Ascending aorta (tissue), 2 donors: ENCODE measurements at regions not wholly inside any gene's neighbourhood (a gene's known extent, or its start where the extent isn't known, plus 50 kb on each side); places are given as distances from the start of the nearest gene placed in this dataset.

Source experiments
- DNase-seq, 2 donors: peaks; one replicate each; pipeline ENCODE4 v3.0.0-alpha.2; 2019; ENCODE audit warnings: low spot score in 2 of 2
- H3K27ac ChIP-seq, 2 donors: fragments of 200-600 bp; sonication (generic); one replicate each; pipeline ENCODE4 v1.5.1; 2016 to 2017; ENCODE audit warnings: mild to moderate bottlenecking in 1 of 2
- H3K27me3 ChIP-seq: fragments of 200-600 bp; sonication (generic); one replicate; pipeline ENCODE4 v1.5.1; 2017
- H3K36me3 ChIP-seq, 2 donors: fragments of 200-600 bp; sonication (generic); one replicate each; pipeline ENCODE4 v1.5.1; 2016
- H3K4me1 ChIP-seq, 2 donors: fragments of 200-600 bp; sonication (generic); one replicate each; pipeline ENCODE4 v1.5.1; 2016 to 2017; ENCODE audit warnings: mild to moderate bottlenecking in 1 of 2
- H3K4me3 ChIP-seq, 2 donors: fragments of 200-600 bp; sonication (generic); one replicate each; pipeline ENCODE4 v1.5.1; 2016 to 2017; ENCODE audit warnings: mild to moderate bottlenecking in 1 of 2
- H3K9me3 ChIP-seq, 2 donors: fragments of 200-600 bp; sonication (generic); one replicate each; pipeline ENCODE4 v1.5.1; 2016
- intact Hi-C: fragments of 100-400 bp; cut with DNase I; formaldehyde crosslinking; loops from one replicate; pipeline ENCODE4 v1.15.1; 2023
- TF ChIP-seq, protein P1 (sequence below), 3 experiments: fragments of 200-600 bp in 2 of 3; fragments of 450-650 bp in 1 of 3; sonication (generic) in 2 of 3; IDR thresholded peaks; one replicate each; pipeline ENCODE4 v1.5.1; 2016 to 2019; ENCODE audit warnings: antibody characterized with exemption in 3 of 3, mild to moderate bottlenecking in 1 of 3, moderate library complexity in 1 of 3

DNA sequence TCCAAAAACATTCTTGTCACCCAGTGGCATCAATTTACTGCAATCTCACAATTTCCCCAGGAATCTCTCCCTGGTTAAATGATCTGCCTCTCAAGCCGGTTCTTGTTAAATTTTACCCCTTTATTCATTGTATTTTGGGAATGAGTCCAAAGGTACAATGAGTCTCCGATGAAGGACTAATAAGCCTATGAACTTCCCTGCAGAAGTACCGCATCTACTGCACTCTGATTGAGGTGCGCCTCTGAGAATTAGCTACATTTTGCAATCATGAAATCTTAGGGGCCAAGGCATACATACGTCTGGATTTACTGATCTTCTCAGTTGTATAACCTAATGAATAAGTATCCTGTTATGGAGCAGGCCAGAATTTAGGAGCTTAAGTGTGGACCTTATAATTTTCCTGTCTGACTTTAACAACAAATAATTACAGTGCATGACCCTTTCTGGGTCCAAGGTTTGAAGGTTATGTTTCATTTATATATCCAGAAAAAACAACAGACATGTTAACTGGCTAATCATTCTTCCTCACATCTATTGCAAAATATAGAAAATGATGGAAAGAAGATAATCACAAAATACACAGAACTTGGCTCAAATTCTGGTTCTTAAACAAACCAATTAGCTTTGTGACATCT lies 261.8 kb upstream of the NRXN1 start:
- no peaks in the 10 kb centered on the region for H3K36me3 ChIP-seq

DNA sequence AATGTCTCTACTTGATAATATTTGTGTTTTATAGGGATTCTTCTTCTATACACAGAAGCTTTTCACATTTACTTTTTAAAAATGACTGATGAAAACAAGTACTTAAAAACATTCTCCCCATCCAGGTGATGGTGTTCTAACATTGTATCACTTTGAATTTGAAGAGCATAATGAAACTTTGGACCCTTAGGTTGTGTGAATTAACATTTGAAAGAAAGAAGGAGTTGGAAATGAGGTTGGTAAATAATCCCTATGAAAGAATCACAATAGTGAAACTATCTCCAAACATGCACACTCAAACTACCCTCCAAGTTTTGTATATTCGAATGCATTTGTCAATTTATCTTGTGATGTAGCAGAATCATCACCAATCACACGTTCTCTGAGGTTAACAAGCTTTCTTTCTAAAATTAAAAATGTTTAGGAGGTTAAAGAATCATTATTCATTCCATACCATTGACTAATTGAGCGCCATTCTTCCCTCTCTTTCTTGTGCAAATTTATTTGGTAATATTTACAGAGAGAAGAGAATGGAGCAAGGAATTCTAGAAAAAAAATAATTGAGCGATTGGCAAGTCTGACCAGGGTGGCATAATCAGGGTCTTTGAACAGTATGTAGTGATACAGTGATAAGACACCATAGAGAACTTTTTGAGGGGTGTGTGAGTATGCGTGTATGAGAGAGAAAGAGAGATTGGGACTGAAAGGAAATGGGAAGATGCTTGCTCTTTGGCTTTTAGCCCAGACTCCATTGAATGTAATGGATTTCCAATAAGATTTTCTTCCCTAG lies 260.0 kb upstream of the NRXN1 start:
- no peaks in the 10 kb centered on the region for H3K36me3 ChIP-seq
- TF ChIP-seq, protein P1, sequence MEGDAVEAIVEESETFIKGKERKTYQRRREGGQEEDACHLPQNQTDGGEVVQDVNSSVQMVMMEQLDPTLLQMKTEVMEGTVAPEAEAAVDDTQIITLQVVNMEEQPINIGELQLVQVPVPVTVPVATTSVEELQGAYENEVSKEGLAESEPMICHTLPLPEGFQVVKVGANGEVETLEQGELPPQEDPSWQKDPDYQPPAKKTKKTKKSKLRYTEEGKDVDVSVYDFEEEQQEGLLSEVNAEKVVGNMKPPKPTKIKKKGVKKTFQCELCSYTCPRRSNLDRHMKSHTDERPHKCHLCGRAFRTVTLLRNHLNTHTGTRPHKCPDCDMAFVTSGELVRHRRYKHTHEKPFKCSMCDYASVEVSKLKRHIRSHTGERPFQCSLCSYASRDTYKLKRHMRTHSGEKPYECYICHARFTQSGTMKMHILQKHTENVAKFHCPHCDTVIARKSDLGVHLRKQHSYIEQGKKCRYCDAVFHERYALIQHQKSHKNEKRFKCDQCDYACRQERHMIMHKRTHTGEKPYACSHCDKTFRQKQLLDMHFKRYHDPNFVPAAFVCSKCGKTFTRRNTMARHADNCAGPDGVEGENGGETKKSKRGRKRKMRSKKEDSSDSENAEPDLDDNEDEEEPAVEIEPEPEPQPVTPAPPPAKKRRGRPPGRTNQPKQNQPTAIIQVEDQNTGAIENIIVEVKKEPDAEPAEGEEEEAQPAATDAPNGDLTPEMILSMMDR (IDR thresholded peaks at IDR 0.05), result no peak
- DNase-seq, result no peak
- H3K4me3 ChIP-seq, result no peak overlapping the region
- H3K27me3 ChIP-seq, result no peaks in the 10 kb centered on the region
- no peaks in the 10 kb centered on the region for H3K4me1 ChIP-seq
- H3K27ac ChIP-seq, result no peak overlapping the region
- H3K9me3 ChIP-seq, result no peaks in the 10 kb centered on the region
- intact Hi-C loops, result no loop called here

More for the DNA sequence above, 261.8 kb upstream of the NRXN1 start:
- H3K9me3 ChIP-seq, result no peaks in the 10 kb centered on the region
- no peak for DNase-seq
- H3K4me1 ChIP-seq, result no peaks in the 10 kb centered on the region
- no peak overlapping the region for H3K27ac ChIP-seq
- intact Hi-C loops, result no loop called here
- no peaks in the 10 kb centered on the region for H3K27me3 ChIP-seq
- TF ChIP-seq, protein P1 (IDR thresholded peaks at IDR 0.05), result no peak
- no peak overlapping the region for H3K4me3 ChIP-seq

DNA sequence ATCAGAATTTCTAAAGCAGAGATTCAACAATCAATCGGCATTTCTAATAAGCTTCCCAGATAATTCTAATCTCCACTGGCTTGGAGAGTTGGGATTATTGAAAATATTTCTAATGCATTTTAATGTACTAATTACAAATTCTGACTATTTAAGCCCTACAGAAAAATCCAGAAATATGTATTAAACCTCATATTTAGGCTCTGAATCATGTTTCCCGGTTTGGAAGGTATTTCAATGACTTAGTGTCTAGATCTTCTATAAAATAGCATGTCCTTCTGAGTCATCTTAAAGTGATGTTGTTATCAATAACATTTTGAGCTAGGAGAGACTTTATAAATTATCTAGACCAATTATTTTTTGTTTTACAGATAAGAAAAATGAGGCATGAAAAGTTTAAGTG lies 258.8 kb upstream of the NRXN1 start:
- DNase-seq, result no peak
- Histone ChIP-seq H3K27me3 (no peaks in the 10 kb centered on the region), H3K27ac (no peak overlapping the region), H3K4me3 (no peak overlapping the region), H3K36me3 (no peaks in the 10 kb centered on the region), H3K4me1 (no peaks in the 10 kb centered on the region), H3K9me3 (no peaks in the 10 kb centered on the region)
- intact Hi-C loops, result no loop called here
- TF ChIP-seq, protein P1 (IDR thresholded peaks at IDR 0.05), result no peak

DNA sequence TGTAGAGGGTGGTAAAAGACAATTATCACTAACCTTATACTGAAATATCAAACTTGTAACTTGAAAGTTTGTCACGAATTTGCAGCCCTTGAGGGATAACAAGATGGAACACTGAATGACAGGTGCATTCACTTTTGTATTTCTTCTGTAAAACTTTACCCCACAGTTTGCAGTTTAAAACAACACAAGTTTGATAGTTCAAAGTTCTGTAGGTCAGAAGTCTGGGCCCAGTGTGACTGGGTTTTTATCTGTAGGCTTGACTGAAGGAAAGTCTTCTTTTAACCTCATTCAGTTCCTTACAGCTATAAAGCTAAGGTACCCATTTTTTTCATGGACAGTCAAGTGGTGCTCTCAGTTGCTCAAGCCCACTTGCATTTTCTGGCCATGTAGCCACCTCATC lies 257.1 kb upstream of the NRXN1 start:
- DNase-seq, result no peak
- intact Hi-C loops, result no loop called here
- Histone ChIP-seq H3K27ac (no peak overlapping the region), H3K27me3 (no peaks in the 10 kb centered on the region), H3K4me1 (no peaks in the 10 kb centered on the region), H3K9me3 (no peaks in the 10 kb centered on the region), H3K4me3 (no peak overlapping the region), H3K36me3 (no peaks in the 10 kb centered on the region)
- TF ChIP-seq, protein P1 (IDR thresholded peaks at IDR 0.05), result no peak

DNA sequence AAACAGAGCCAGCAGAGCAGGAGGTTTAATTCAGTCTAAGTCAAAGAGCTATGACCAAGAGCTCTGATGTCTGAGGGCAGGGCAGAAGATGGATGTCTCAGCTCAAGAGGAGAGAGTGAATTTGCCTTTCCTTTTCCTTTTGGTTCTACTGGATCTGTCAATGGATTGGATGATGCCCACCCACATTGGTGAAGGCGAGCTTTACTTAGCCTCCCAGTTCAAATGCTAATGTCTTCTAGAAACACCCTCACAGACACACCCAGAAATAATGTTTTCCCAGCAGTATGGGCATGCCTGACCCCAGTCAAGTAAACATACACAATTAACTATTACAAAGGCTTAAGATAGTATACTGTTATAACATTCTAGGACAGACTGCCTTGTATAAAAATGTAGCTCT lies 236.3 kb upstream of the NRXN1 start:
- intact Hi-C loops, result no loop called here
- no peak for DNase-seq
- no peaks in the 10 kb centered on the region for H3K4me1 ChIP-seq
- TF ChIP-seq, protein P1 (IDR thresholded peaks at IDR 0.05), result no peak
- H3K4me3 ChIP-seq, result no peak overlapping the region
- no peak overlapping the region for H3K27ac ChIP-seq
- H3K27me3 ChIP-seq, result no peaks in the 10 kb centered on the region
- H3K9me3 ChIP-seq, result no peaks in the 10 kb centered on the region
- no peaks in the 10 kb centered on the region for H3K36me3 ChIP-seq
